NAMALWA (cell line): ENCODE measurements at regions not wholly inside any gene's neighbourhood (a gene's known extent, or its start where the extent isn't known, plus 50 kb on each side); places are given as distances from the start of the nearest gene placed in this dataset.

Experiments
- DNase-seq: peaks from one replicate; pipeline ENCODE4 v3.0.0-alpha.2; 2015; ENCODE audit warnings: low spot score

DNA sequence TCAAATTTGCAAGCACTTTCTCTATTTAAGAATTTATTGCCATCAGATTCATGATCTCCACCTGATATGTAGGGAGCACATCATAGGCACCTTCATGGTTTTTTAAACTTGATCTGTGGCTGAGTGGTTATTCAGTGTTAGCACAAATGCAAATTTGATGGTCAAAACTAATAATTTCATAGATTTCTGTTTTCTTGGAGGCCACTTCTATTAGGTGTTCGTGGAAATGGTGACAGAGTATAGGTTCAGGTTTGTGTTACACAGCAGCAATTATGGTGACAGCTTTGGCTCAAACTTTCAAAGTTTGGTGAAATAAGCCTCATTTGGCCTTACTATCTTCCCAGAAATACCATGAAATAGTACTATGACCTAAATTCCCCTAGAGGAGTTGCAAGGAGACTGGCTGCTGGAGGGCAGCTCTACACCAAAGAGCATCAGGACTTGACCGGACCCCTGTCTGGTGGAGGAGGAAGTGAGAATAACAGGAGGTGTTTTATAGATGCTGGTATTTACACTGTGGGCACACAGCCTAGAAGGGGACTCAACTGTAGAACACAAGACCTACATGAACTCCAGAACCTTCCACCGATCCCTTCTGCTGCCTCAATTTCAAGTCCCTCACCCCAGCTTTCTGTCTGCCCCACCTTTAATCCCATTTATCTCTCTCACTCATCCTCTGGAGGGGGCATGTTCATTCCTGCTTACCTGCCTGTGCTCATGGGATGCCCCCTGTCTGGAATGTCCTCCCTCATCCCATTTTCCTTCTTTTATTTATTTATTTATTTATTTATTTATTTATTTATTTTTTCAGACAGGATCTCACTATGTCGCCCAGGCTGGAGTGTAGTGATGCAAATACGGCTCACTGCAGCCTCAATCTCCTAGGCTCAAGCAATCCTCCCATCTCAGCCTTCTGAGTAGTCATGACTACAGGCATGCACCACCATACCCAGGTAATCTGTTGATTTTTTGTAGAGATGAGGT lies 132.9 kb upstream of the SIX2 start:
- no peak for DNase-seq

DNA sequence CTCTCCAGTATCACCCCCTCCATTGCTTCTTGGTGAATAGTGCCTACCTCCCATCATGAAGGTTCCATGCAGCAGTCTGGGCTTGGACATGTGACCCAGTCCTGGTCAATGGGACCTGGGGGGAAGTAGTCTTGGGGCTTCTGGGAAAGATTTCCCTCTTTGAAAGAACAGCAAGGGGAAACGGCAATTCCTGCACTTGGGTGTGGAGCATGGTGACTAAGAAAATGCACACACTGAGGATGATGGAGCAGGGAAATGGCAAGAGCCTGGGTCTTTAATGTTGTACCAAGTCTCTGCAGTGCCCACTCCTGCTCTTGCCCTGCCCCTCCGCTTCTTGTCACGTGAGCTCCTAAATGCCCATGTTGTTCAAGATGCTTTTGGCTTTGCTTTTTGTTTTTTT lies 131.4 kb upstream of the SIX2 start:
- no peak for DNase-seq

DNA sequence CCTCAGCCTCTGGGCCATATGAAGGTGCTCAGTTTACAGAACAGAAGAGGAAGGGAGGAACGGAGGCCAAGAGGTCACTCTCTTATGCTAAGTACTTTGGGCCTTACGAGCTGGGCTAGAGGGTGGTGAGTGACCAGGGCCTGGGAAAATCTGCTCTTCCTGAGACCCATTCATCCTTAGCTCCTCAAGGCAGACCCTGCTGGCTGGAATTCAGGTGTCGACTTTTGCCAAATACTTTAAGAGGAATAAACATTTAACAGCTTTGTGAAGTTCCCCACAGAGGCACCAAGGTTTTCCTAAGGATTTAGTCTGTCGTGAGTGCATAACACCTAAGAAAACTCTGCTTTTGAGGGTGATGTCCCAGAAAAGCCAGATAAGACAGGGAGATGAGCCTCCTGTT lies 129.7 kb upstream of the SIX2 start:
- DNase-seq, result no peak

DNA sequence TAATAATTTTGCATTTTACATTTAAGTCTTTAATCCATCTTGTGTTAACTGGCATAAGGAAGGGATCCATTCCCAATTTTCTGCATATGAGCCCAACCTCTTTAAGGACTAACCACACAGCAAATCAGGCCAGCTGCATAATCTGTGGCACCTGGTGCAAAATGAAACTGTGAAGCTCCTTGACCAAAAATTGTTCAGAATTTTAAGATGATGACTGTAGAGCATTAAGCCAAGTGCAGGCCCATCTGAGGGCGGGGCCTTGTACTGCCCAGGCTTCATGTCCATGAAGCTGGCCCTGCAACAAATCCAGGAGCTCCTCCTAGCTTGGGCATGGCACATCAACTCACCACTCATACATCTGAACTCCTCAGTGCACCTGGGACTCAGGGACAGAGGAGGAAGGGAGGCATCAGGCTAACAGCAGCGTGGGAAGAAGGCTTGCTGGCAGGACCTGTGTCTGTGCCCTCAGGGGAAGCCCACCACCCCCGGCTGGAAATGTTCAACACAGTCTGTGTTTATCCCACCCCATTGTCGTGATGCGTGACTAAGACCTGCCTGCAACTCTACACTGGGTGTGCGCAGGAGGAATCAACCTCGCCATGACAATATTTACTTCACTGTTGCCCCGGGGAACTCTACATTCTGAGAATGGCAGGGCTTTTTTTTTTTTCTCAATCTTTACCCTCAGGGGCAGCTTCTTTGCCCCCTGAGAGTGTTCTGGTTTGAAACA lies 128.9 kb upstream of the SIX2 start:
- DNase-seq, result no peak

DNA sequence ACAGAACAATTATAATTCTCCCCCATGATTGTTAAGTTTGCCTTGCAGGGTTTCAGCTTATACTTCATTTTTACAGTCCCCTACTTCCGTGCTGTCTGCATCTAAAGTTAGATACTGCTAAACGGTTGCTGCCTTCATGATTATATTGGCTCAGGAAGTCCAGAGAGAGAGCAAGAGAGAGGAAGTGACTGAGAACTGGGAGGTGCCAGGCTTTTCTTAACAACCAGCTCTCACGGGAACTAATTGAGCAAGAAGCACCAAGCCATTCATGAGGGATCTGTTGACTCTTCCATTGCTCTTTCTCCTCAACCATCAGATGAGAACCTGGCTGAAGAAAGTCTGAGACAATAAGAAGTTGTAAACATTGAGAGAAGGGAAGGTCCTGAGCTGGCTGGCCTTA lies 125.5 kb upstream of the SIX2 start:
- peak; percentile 72 for DNase-seq

DNA sequence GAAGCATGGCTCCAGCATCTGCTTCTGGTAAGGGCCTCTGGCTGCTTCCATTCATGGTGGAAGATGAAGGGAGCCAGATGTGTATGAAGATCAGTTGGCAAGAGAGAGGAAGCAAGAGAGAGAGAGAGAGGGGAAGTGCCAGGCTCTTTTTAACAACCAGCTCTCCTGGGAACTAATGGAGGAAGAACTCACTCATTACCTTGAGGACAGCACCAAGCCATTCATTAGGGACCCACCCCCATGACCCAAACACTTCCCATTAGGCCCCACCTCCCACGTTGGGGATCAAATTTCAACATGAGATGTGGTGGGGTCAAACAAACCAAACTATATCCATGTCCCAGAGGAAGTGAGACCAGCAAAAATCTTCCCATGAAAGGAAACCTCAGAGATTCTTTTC lies 124.8 kb upstream of the SIX2 start:
- peak; percentile 10 for DNase-seq

DNA sequence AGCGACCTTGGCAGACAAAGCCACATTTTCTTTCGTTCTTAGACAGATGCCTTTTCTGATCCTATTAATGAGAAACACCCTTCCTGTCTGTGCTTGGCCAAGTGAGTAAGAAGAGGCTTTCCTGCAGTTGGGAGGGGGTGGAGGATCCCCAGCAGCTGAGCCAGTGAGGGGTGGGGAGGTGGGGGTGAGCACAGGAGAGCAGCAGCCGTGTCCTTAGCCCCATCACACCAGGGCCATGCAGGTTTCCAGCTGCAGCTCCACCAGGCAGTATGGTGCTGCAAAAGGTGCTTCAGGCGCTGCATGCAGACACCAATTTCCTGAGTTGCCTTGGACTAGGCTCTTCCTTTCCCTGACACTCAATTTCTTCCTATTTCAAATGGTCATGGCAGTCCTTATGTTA lies 123.3 kb upstream of the SIX2 start:
- DNase-seq, result no peak

DNA sequence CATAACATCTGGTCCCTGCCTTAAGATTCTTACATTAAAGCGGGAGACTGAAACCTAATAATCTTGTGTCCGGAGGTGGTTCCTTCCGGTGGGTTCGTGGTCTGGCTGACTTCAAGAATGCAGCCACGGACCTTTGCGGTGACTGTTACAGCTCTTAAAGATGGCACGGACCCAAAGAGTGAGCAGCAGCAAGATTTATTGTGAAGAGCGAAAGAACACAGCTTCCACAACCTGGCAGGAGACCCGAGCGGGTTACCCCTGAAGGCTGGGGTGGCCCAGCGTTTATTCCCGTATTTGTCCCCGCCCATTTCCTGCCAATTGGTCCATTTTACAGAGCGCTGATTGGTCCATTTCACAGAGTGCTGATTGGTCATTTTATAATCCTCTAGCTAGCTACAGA lies 122.3 kb upstream of the SIX2 start:
- DNase-seq, result no peak

DNA sequence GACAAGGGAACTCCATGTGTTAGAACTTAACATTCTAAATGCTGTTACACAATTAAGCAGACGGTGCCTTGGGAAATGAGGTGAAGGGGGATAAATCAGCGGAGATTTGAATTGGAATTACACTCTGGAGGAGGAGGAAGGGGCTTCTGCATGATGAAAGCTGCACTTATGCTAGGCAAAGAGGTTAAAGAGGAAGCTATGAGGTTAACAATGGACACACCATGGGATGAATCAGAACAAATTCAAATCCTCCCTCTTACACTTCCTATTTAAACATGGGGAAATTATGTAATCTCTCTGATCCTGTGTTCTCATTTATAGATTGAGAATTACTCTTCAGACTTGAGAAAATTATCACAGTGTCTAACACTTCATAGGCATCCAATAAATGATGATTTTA lies 121.5 kb upstream of the SIX2 start:
- no peak for DNase-seq

DNA sequence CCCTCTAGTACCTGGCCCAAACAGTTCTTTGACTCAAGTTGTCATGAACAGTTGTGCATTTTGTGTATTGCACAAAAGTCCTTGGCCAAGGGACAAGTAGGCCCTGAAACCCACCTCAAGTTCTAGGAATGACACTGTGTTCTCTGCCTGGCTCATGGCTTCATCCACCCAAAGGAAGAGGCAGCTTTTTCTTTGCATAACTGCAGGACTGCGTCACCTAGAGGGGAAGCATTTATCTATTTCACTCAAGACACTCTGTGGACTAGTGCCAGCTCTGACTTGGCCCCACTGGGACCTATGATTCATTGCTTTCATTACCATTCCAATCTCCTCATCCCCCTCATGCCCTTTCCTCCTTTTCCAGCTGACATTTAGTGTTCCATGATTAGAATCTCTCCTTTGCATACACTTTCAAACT lies 119.3 kb upstream of the SIX2 start:
- DNase-seq, result no peak

DNA sequence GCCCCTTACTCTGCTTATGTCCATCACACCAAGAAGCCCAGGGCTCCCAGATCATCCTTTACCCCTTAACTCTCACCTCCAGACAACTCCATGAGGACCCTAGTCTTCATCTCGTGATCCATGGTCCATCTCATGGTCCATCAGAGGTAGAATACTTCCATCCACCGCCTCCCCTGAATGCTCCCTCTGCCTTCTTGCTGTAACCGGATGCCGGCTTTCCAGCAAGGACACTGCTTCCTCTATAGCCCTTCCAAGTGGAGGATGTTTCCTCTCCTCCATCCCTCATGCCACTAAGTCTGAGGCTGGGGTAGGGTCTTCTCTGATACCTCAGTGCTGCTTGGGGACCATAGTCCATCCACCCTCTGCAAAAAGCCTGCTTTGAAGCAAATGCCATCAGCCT lies 118.6 kb upstream of the SIX2 start:
- no peak for DNase-seq

DNA sequence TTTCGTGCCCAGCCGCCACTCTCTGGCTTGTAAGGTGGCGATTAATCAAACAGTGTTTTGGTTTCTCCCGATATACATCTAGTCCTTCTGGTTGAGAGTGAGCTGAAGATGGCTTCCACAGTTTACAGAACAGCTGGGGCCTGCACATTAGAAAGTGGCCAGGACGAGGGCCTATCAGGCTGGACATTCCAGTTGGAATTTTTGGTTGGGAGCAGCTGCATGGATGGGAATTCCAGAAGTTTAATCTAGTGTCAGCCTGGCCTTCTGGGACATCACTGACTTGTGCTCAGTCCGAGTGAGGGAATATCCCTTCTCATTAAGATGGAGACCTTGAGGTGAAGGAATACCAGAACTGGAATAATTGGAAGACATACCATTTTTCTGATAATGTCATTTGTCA lies 118.1 kb upstream of the SIX2 start:
- no peak for DNase-seq

DNA sequence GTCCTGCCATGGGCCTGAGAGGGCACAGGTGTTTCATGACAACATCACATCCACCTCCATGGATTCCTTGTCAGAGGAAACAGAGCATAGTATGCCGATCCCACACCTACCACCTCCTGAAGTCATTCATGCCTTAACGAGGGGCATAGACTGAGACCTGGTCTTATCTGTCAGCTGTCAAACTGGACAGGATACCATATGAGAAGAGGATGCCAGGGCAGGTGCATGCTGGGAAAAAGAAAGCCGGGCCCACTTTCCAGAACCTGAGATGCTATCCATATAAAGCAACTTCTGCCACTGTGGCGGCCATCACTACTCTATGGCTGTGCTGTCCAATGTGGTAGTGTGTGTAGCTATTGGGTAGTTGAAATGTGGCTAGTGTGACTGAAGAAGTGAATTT lies 116.0 kb upstream of the SIX2 start:
- DNase-seq, result no peak

DNA sequence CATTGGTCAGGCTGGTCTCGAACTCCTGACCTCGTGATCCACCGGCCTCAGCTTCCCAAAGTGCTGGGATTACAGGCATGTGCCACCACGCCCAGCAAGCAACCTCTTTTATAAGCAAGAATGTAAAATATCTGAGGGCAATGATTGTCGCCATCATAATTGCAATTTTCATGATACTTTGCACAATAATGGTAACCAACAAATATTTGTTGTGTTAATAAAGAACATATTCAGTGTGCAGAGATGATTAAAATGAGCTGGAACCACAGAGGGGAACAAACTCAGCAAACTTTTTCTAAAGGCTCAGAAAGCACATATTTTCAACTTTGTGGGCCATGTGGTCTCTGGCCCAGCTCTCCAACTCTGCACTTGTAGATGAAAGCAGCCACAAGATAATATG lies 115.2 kb upstream of the SIX2 start:
- DNase-seq, result no peak

DNA sequence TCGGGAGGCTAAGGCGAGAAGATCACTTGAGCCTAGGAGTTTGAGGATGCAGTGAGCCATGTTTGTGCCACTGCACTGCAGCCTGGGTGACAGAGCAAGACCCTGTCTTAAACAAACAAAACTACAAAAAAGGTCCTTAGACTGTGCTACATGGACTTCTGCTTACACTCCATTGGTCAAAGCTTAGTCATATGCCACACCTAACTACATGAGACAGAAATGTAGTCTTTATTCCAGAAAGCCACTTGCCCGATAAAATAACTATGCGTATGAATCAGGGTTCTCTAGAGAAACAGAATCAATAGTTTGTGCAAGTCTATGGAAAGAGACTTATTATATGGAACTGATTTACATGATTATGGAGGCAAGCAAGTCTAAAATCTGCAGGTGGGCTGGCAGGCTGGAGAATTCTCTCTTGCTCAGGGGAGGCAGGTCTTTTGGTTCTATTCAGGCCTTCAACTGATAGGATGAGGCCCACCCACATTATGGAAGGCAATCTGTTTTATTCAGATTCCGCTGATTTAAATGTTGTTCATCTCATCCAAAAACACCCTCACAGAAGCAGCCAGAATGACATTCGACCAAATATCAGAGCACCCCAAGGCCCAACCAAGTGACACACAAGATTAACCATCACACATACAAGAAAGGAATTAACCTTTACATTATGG lies 114.4 kb upstream of the SIX2 start:
- no peak for DNase-seq

DNA sequence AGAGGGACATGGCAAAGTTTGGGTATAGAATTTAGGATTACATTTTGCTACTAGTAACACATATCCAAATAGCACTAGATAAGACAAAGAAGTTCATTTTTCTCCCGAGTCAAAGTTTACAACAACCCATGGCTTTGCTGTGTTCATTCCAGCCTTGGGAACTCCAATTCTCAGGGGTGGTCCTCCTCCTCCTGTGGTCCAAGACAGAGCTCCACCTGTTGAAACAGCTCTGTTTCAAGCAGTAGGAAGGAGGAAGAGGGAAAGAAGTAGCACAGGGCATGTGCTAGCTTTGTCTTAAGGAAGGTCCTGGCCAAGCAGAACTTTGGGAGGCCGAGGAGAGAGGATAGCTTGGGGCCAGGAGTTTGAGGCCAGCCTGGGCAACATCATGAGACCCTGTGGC lies 113.8 kb upstream of the SIX2 start:
- DNase-seq, result no peak

DNA sequence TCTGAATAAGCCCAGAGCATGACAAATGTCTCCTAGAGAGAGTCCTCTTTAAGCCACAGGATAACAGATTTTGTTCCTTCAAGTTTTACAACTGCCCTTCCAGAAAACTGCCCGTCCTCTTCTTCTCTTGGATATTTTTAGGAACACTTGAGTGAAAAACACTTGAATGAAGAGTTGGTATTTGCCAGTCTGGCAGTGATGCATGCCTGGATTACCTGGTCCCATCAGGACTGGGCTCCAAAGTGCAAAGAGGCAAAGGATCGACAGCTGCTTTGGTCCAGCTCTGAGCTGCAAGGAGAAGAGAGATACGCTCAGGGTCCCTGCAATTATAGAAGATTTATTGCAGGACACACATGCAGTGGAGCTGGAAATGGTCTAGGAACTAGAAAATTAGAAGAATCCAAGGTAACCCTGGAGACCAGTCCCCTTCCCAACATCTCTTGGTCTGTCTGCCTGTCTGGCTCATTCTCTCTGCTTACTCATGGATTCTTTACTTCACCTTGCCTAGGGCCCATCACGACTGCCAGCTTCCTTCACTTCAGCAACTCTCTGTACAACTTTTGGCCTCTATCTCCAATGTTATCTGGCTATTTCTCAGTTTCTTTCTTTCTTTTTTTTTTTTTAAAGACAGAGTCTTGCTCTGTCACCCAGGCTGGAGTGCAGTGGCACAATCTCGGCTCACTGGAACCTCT lies 112.1 kb upstream of the SIX2 start:
- no peak for DNase-seq

DNA sequence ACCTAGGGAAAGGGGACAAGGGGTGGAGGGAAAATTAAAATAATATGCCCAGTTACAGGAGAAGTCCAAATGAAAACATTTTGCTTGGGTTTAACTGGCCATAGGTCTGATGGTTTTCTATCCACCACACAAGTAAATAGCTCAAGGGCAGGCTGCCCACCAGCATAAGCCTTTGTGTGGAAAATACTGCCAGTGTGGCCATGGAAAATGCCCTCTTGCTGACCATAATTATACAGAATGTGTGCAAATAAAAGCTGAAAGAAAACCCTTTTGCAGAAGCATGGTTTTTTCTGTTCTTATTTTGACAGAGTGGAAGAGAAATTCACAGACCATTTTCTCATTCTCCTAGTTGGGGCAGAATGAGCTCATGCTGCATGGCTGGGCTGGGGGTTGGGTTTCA lies 111.3 kb upstream of the SIX2 start:
- no peak for DNase-seq

DNA sequence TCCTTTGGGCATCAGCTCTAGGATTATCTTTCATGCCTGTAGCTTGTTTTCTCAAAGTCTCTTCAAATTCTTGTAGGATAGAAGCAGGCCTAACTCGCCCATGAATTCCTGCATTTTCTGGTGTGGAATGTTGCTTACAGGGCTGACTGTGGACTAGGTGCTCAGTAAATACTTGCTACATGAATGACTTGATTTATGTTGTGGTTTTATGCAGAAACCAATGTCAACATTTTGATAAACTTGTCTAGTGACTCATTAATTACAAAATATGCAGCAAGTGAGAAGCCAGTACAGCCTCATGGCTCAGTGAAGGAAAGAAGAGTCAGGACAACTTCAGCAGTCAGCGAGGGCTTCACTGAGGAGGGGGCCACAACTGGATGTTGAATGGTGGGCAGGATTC lies 110.6 kb upstream of the SIX2 start:
- DNase-seq, result no peak

DNA sequence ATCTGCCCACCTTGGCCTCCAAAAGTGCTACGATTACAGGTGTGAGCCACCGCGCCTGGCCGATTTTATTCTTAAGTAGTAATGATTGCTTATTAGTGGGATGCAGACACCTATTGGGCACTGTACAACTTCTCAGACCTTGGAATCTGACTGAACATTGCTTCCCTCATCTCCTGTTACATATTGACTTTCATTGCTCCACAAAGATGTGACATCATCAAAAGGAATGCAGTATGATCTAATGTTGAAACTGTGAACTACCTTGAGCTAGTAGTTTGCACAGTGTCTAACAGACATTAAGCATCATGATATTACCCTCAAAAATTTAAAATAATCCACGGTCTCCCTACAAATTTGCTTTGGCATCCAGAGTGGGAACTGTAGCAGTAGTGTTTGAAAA lies 109.8 kb upstream of the SIX2 start:
- DNase-seq, result no peak

DNA sequence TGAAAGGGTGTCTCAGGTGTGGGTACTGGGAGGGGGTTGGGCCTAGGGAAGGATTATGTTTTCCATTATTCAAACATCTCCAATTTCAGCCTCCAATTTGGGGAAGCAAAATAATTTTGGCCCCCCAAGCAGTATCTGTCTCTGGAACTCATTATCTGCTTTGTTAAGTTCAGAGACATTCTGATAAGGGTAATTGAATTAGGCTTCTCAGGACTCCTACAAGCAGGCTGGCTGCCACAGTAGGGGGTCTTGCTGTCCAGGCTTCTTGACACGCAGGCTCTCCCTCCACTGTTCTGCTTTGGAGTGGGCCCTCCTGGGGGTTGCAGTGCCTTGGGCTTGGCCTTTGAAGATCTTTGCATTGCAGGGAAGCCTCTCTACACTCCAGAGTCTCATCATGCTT lies 108.1 kb upstream of the SIX2 start:
- no peak for DNase-seq

DNA sequence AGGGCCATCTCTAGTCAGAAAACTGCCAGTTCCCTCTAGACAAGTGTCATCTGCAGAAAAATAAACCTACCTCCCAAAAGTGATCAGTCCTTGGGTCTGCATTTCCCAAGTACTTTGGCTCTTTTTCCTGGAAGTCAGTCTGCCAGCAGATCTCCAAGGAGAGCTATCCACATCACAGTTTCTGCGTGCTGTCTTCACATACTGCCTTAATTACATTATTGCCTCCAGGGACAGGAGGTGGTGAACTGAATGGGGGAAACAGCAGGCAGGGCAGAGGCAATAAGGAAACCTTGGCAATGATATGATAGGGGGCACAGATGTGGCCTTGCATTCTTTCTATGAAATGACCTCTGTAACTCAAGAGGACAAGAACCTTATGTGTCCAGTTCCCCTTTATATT lies 105.9 kb upstream of the SIX2 start:
- no peak for DNase-seq
